Stimulated activated CD4-positive, alpha-beta T cell treated with anti-CD3 and anti-CD28 coated beads, TNF-alpha, amount 100 ng/mL, for 1 hour (primary cell): ENCODE measurements at regions not wholly inside any gene's neighbourhood (a gene's known extent, or its start where the extent isn't known, plus 50 kb on each side); places are given as distances from the start of the nearest gene placed in this dataset.

Experiments used
- DNase-seq, 3 donors: peaks; one replicate each; pipeline ENCODE4 v3.0.0-alpha.2; 2020; ENCODE audit warnings: low read depth in 3 of 3, low spot score in 1 of 3

DNA sequence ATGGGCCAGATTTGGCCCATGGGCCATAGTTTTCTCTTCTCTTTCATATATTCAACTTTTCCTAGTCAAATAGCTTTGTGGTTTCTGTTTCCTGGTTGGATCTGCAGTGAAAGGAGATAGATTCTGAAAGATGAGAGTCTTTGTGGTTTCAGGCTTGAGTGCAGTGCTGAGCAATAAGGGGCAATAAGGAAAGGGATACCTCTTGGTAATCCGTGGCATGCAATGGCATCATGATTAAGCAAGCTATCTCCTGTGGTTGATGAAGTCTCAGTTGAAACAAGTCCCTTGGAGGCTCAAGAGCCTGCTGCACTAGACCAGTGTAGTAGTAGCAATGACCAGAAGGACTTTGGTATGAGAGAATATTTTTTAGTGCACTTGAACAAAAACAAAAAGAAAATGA, 187.7 kb upstream of the CNTNAP2 start:
- no peak for DNase-seq

DNA sequence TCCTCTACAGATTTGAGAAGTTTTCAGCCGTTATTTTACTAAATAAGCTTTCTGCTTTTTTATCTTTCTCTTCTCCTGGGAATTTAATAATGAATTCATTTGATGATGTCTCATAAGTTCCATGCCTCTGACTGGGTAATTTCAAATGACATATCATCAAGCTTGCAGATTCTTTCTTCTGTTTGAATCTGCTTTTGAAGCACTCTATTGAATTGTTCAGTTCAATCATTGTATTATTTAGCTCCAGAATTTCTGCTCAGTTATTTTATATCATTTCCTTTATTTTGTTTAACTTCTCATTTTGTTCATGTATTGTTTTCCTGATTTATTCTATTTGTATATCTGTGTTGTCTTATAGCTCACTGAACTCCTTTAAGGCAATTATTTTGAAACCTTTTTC, 196.9 kb upstream of the CNTNAP2 start:
- no peak for DNase-seq

DNA sequence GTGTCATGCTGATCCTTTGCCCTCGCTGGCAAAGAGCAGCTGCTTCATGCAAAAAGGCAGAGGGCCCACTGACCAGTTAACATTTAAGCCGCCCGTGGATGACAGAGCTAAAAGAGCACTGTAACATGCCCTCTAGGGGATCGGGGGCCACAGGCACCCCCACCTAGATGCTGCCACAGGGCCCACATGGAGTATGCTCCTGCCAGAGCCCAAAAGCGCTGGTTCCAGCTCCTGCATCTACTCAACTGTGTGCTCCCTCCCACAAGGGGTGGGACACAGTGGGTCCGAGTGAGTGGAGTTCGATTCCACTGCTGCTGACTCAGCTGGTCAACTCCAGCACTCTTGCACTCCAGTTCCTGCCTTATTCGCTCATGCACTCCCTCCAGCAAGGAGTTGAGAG, 199.8 kb upstream of the CNTNAP2 start:
- no peak for DNase-seq

- no peak for DNase-seq
Measured at GRCh38 chr7:145915679-145916078, 200.9 kb upstream of the CNTNAP2 start.

- DNase-seq, result no peak
Measured at GRCh38 chr7:145909991-145910513, 206.5 kb upstream of the CNTNAP2 start.

DNA sequence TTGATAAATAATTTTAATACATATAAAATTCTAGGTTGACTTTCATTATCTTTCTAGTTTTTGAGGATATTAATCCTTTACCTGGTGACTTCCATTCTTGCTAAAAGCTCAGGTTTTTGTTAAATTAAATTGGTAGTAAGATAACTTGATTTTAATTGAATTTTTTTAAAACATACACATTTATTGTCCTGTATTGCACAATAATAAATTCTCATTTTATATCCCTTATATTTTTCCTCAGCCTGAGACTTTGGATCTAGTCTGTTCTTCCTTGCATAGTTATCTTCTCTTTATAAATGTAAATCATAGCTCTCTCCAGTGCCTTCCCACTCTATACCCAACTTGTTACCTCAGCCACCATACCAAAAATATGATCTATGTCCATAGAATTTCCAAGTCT, 212.9 kb upstream of the CNTNAP2 start:
- DNase-seq, result no peak

- no peak for DNase-seq
Measured at GRCh38 chr7:145902123-145902522, 214.5 kb upstream of the CNTNAP2 start.

GRCh38 chr7:145899938-145900337, 216.7 kb upstream of the CNTNAP2 start:
- DNase-seq, result no peak

GRCh38 chr7:145893925-145894535, 222.6 kb upstream of the CNTNAP2 start:
- DNase-seq, result no peak

DNA sequence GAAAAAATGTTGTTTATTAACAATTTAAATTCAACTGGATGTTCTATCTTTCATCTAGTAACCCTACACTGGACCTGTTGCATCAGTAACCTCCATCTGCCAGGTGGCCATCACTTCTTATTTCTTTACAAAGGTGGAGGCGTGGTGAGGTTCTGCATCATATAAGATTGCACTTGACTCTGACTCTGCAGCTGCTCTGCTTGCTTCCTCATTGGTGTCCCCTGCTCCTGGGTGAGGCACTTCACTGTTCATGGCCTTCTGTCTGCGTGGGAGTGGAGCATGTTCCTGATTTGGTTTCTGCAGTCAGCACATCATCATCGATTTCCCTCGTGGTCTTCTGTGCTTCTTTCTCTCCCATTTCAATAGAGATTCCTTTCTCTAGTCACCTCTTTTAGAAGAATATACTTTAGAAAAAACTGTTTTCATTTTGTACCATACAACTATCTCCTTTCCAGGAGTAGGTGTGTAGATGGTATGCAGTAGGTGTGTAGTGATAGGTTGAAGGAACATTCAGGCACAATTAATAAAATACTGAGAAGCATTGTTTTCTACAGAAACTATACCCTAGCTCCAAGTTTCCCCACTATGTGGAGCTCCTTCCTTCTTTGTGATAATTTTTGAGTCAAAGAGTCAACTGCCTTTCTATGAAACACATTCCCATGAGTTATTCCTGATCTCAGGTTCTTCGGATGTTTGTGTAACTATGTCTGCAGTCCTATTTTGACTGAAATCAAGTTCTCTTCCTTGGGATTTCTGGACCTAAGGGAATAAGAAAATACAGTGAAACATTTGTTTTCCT, 231.7 kb upstream of the CNTNAP2 start:
- no peak for DNase-seq

- DNase-seq, result no peak
Measured at GRCh38 chr7:145876376-145876775, 240.2 kb upstream of the CNTNAP2 start.

GRCh38 chr7:145875267-145875666, 241.3 kb upstream of the CNTNAP2 start:
- no peak for DNase-seq

DNA sequence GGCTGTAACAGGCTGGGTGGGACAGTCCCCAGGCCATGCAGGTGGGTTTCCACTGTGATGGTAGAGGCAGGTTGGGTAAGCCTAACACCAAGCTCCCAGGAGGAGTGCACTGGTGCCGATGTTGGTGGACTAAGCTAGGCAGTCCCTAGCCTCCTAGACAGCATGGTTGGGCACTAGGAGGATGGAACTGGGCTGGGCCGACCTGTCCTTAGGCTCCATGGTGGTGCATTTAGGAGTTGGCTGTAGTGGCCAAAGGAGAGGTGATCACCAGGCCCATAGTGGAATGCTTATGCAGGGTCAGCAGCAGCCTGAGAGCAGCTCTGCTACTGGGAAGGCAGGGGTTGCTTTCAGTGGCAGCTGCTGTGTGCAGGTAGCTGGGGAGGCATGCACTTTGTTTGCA, 247.7 kb upstream of the CNTNAP2 start:
- DNase-seq, result no peak

DNA sequence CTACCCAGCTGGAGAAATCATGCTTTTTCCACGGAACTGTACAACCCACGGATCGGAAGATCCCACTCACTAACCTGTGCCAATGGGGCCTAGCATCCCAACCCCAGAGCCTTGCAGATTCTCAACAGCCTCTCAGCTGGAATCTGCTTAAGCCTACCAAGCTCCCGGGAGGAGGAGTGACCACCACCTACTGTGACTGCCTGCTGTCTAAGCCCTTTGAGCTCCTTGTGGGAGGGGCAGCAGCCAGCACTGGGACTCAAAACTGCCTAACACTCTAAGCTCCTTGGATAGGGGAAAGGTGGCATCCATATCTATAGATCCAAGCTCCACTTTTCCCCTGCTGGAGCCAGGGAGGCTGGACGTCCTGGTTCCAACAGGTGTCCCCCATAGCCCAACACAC, 254.4 kb upstream of the CNTNAP2 start:
- DNase-seq, result no peak

DNA sequence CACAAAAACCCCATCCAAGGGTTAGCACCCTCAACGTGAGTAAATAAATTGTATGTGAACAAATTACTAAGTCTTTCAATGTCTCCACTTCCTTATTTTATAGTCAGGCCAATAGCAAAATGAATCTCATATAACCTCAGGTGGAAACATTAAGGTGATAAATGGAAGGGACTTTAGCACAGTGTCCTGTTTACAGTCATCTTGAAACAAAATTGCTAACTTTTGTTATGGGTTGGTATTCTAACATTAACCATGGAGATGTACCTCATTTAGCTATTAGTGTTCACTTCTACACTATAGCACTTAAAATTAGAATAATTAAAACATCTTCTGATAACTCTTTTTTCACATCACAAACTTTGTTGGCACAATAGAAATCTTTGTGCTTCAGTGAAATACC, 255.8 kb upstream of the CNTNAP2 start:
- DNase-seq, result no peak

- DNase-seq, result no peak
Measured at GRCh38 chr7:145850636-145851035, 266.0 kb upstream of the CNTNAP2 start.

DNA sequence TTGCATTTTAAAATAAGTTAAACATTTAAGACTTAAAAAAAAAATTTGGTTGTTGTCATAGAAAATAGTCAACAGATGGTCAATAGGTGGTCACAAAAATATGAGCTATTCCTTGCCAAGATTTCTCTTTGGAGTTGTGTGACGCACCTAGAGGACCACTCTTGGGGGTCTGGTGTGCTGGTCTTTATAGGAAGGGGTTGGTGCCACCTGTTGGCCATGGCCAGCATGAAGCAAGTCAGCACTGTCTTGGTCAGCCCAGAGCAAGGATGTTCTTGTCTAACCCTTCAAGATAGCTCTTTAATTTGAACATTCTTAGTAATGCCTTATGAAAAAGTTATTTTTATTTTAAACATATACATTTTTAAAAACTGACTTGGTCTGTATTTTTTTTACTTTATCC, 267.9 kb upstream of the CNTNAP2 start:
- DNase-seq, result no peak

GRCh38 chr7:145845345-145845744, 271.3 kb upstream of the CNTNAP2 start:
- no peak for DNase-seq

DNA sequence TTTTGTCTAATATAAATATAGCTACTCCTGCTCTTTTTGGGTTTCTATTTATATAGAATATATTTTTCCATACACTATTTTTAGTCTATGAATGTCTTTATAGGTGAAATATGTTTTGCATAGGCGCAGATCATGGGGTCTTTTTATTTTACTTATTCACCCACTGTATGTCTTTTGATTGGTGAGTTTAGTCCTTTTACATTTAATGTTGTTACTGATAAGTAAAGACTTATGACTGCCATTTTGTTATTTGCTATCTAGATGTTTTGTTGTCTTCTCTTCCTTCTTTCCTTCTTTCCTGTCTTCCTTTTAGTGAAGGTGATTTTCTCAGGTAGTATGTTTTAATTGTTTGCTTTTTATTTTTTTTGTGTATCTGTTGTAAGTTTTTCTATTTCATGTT, 276.8 kb upstream of the CNTNAP2 start:
- no peak for DNase-seq

DNA sequence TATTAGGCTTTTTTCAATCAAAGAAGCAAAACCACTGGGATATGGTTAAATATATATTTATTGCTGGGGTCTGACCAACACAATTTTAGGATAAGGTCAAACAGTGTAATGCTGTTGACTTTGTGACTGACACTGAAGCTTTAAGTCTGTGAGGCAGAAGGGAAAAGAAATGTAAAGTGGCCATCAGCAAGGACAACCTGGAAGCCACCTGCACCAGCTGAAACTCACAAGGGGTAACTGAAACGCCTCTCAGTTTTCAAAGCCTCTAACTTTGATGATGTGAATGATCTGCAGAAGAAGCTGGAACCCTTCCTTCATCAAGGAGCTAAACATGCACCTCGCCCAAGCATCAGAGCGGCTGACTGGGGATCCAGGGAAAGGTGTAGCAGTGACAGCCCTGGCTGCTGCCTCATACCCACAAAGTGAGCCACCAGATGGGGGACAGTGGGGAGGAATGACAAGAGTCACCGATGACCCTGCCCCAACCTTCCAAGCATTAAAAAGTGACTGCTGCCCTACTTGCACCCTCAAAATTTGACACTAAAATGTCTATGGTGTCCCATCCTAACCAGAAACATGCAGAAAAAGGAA, 284.9 kb upstream of the CNTNAP2 start:
- DNase-seq, result no peak

DNA sequence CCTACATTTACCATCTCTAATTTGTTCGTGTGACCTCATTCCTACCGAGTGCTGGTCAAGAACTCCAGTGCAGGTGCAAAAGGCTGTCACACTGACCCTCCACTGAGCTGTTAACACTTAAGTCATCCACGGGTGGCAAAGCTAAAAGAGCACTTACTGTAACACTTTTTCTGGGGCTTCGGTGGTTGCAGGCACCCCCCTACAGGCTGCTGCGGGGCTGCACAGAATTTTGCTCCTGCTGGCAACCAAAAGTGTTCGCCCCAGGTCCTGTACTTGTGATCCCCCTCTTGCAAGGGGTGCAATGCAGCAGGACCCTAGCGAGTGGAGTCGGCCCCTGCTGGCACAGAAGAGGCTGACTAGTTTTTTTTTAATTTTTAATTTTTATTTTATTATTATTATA, 298.9 kb upstream of the CNTNAP2 start:
- no peak for DNase-seq

GRCh38 chr7:145812218-145812617, 304.4 kb upstream of the CNTNAP2 start:
- DNase-seq, result no peak
